Activated B cell treated with CpG ODN at 0.5 μM for 24 hours (primary cell): ENCODE measurements at regions not wholly inside any gene's neighbourhood (a gene's known extent, or its start where the extent isn't known, plus 50 kb on each side); places are given as distances from the start of the nearest gene placed in this dataset.

Source experiments
- ATAC-seq: fragments of 200-7000 bp; cut with Tn5 transposase; one replicate; pipeline ENCODE4 v1.10.0; 2021; ENCODE audit warnings: low read depth, mild to moderate bottlenecking, moderate library complexity
- CTCF ChIA-PET: fragments of 350-600 bp; sonication (Branson Sonifier 250); formaldehyde crosslinking; loops from one replicate; lab custom pipeline; 2021; ENCODE audit warnings: antibody characterized with exemption; lab: Charles Lee
- POLR2A ChIA-PET: fragments of 350-600 bp; sonication (Branson Sonifier 250); formaldehyde crosslinking; loops from one replicate; lab custom pipeline; 2021; ENCODE audit warnings: antibody characterized with exemption; lab: Charles Lee
- DNase-seq: peaks from one replicate; pipeline ENCODE4 v3.0.0; 2022
- H3K27ac Mint-ChIP-seq: one replicate; pipeline ENCODE4 v1.8.0; 2020; ENCODE audit warnings: mixed read lengths
- H3K27me3 Mint-ChIP-seq: one replicate; pipeline ENCODE4 v1.8.0; 2021; ENCODE audit warnings: mixed read lengths
- H3K36me3 Mint-ChIP-seq: one replicate; pipeline ENCODE4 v1.8.0; 2021; ENCODE audit warnings: low read depth, mixed read lengths
- H3K4me1 Mint-ChIP-seq: one replicate; pipeline ENCODE4 v1.8.0; 2021; ENCODE audit warnings: mixed read lengths
- H3K4me3 Mint-ChIP-seq: one replicate; pipeline ENCODE4 v1.8.0; 2020; ENCODE audit warnings: mild to moderate bottlenecking, mixed read lengths
- H3K9me3 Mint-ChIP-seq: one replicate; pipeline ENCODE4 v1.8.0; 2020; ENCODE audit warnings: mixed read lengths
- intact Hi-C: fragments of 100-400 bp; cut with micrococcal nuclease; formaldehyde crosslinking; loops from one replicate; pipeline ENCODE4 v1.15.1; 2024
- TF ChIP-seq, protein P1 (sequence below): fragments of 200-600 bp; IDR thresholded peaks from one replicate; pipeline ENCODE4 v1.8.0; 2022; ENCODE audit warnings: antibody characterized with exemption, mild to moderate bottlenecking

DNA sequence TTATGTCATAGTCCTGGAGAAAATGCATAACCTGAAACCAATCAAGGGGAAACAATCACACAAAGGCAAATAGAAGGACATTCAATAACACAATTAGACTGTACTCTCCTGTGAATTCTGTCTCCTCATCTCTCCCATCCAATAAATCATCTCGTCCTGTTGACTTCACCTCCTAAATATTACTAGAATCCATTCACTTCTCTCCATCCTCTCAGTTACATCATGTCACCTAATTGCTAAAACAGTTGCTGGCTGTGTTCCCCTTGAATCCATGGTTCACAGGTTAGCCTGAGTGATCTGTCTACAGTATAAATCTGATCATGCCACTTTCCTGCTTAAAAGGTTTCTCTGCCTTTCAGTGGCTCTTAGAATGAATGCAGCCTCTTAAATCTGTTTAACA, 220.2 kb downstream of the TGFB2 start:
- intact Hi-C loops, result no loop called here
- H3K27ac Mint-ChIP-seq, result no peak overlapping the region

DNA sequence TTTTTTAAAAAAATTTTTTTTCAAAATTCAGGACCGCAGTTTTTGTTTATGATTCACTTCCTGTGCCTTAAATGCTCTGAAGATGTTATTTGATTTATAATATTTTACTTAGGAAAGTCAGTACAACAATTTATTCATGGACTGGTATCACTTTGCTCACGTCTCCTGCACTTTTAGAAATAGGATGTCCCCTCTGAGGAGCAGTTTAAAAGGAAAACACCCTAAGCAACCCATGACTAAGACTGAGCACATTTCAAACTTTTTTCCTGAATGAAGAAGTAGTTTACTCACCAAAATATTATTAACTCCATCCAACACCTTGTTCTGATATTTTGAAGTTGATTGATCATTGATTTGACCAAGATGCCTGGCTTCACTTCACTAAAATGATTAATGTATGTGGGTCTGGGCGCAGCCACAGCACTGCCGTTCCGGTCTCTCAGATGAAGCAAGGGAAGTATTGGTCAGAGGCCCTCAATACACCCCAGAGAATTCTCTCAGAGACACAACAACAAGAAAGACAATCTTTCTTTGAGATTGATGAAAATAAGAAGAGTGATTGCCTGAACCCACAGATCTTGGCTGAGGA, 223.9 kb downstream of the TGFB2 start:
- no peak overlapping the region for H3K27ac Mint-ChIP-seq
- no peaks in the 10 kb centered on the region for H3K9me3 Mint-ChIP-seq
- ATAC-seq, result no peak
- no peaks in the 10 kb centered on the region for H3K36me3 Mint-ChIP-seq
- ChIA-PET POLR2A (no interaction called here), CTCF (no interaction called here)
- no peak overlapping the region for H3K4me3 Mint-ChIP-seq
- no peak for DNase-seq
- TF ChIP-seq, protein P1, sequence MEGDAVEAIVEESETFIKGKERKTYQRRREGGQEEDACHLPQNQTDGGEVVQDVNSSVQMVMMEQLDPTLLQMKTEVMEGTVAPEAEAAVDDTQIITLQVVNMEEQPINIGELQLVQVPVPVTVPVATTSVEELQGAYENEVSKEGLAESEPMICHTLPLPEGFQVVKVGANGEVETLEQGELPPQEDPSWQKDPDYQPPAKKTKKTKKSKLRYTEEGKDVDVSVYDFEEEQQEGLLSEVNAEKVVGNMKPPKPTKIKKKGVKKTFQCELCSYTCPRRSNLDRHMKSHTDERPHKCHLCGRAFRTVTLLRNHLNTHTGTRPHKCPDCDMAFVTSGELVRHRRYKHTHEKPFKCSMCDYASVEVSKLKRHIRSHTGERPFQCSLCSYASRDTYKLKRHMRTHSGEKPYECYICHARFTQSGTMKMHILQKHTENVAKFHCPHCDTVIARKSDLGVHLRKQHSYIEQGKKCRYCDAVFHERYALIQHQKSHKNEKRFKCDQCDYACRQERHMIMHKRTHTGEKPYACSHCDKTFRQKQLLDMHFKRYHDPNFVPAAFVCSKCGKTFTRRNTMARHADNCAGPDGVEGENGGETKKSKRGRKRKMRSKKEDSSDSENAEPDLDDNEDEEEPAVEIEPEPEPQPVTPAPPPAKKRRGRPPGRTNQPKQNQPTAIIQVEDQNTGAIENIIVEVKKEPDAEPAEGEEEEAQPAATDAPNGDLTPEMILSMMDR, result no peak
- H3K4me1 Mint-ChIP-seq, result no peaks in the 10 kb centered on the region
- intact Hi-C loops, result no loop called here
- no peaks in the 10 kb centered on the region for H3K27me3 Mint-ChIP-seq

More for the DNA sequence above, 220.2 kb downstream of the TGFB2 start:
- TF ChIP-seq, protein P1, result no peak
- DNase-seq, result no peak
- Mint-ChIP-seq H3K4me3 (no peak overlapping the region), H3K9me3 (no peaks in the 10 kb centered on the region), H3K27me3 (no peaks in the 10 kb centered on the region), H3K36me3 (no peaks in the 10 kb centered on the region), H3K4me1 (no peaks in the 10 kb centered on the region)
- ATAC-seq, result no peak
- CTCF ChIA-PET, result no interaction called here
- POLR2A ChIA-PET, result no interaction called here

DNA sequence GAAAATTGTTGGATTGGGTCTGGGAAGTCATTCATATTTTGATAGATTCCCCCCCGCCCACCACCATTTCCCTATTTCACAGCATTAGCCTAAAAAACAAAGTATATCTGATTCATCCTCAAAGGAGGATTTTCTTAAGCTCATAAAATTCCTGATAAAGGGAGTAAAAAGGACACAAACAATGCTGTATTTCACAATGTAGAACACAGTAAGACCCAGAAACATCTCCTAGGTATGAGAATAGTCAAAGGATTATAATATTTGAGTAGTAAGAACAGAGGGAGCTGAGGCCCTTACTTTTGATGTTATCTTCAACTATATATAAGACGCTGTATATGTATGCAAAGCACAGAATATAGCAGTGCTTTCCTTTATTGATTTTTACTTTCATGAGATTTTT, 225.3 kb downstream of the TGFB2 start:
- H3K4me1 Mint-ChIP-seq, result no peaks in the 10 kb centered on the region
- intact Hi-C loops, result no loop called here
- H3K27me3 Mint-ChIP-seq, result no peaks in the 10 kb centered on the region
- CTCF ChIA-PET, result no interaction called here
- POLR2A ChIA-PET, result no interaction called here
- no peak overlapping the region for H3K27ac Mint-ChIP-seq
- H3K4me3 Mint-ChIP-seq, result no peak overlapping the region
- no peaks in the 10 kb centered on the region for H3K36me3 Mint-ChIP-seq
- no peaks in the 10 kb centered on the region for H3K9me3 Mint-ChIP-seq
- TF ChIP-seq, protein P1, result no peak
- ATAC-seq (no peak), DNase-seq (no peak)

DNA sequence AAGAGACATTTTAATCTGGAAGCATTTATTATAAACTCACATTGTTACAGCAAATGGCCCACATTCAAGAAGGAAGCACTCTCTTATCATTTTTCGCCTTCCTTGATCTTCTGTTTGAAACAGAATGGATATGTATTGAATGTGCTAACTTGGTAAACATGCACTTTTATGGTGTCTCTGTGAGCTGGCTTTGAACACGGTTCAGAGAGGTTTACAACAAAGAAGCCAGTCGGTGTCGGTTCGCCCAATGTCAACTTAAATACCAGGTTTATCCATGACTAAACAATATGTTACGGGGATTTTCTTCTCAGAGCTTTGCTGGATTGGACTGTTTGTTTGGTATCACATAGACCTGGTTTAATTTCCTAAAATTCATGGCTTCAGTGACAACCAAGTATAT, 226.4 kb downstream of the TGFB2 start:
- no peak overlapping the region for H3K27ac Mint-ChIP-seq
- no peaks in the 10 kb centered on the region for H3K36me3 Mint-ChIP-seq
- H3K4me1 Mint-ChIP-seq, result no peaks in the 10 kb centered on the region
- ATAC-seq (no peak), DNase-seq (no peak)
- intact Hi-C loops, result no loop called here
- H3K4me3 Mint-ChIP-seq, result no peak overlapping the region
- TF ChIP-seq, protein P1, result no peak
- ChIA-PET POLR2A (no interaction called here), CTCF (no interaction called here)
- no peaks in the 10 kb centered on the region for H3K9me3 Mint-ChIP-seq
- H3K27me3 Mint-ChIP-seq, result no peaks in the 10 kb centered on the region

DNA sequence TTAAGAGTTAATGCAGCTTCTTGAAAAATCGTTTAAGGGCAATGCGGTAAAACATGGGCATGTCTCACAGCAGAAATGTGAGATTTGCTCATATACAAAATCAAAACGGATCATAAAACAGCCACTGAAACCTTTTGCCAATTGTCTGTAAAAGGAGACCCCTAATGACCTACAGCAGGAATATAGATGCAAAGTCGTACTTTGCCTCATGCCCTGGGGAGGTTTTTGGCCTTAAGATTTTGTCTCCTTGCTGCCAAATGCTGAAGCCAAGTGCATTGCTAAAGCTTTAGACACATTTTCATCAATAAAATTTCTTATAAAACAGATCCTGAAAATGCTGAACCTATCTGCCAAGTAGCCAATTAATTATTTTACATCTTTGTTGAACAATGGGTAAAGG, 226.9 kb downstream of the TGFB2 start:
- H3K36me3 Mint-ChIP-seq, result no peaks in the 10 kb centered on the region
- ChIA-PET POLR2A (no interaction called here), CTCF (no interaction called here)
- H3K4me3 Mint-ChIP-seq, result no peak overlapping the region
- no peaks in the 10 kb centered on the region for H3K9me3 Mint-ChIP-seq
- intact Hi-C loops, result no loop called here
- no peaks in the 10 kb centered on the region for H3K27me3 Mint-ChIP-seq
- DNase-seq (no peak), ATAC-seq (no peak)
- H3K27ac Mint-ChIP-seq, result no peak overlapping the region
- H3K4me1 Mint-ChIP-seq, result no peaks in the 10 kb centered on the region
- TF ChIP-seq, protein P1, result no peak
